GM18868 (cell line): ENCODE measurements at regions not wholly inside any gene's neighbourhood (a gene's known extent, or its start where the extent isn't known, plus 50 kb on each side); places are given as distances from the start of the nearest gene placed in this dataset.

ENCODE experiments used
- ATAC-seq: cut with Tn5 transposase; IDR thresholded peaks from one replicate; pipeline ENCODE4 v1.9.1; 2021; ENCODE audit warnings: mild to moderate bottlenecking, moderate library complexity; ENCODE audit not compliant: unreplicated experiment

- ATAC-seq, result no peak
Measured at GRCh38 chr5:15027764-15028163, 156.2 kb upstream of the ANKH start.

GRCh38 chr5:15026944-15027343, 155.4 kb upstream of the ANKH start:
- ATAC-seq, result no peak

GRCh38 chr5:15026011-15026893, 154.7 kb upstream of the ANKH start:
- ATAC-seq, result no peak

- ATAC-seq, result no peak
Measured at GRCh38 chr5:15023846-15024245, 152.3 kb upstream of the ANKH start.

GRCh38 chr5:15023266-15023665, 151.7 kb upstream of the ANKH start:
- no peak for ATAC-seq

GRCh38 chr5:15021266-15022046, 149.9 kb upstream of the ANKH start:
- ATAC-seq, result no peak

- ATAC-seq, result no peak
Measured at GRCh38 chr5:15020736-15021135, 149.2 kb upstream of the ANKH start.

GRCh38 chr5:15014809-15015208, 143.2 kb upstream of the ANKH start:
- no peak for ATAC-seq

GRCh38 chr5:15013654-15014463, 142.3 kb upstream of the ANKH start:
- peak; percentile 69 for ATAC-seq

GRCh38 chr5:15012061-15012460, 140.5 kb upstream of the ANKH start:
- ATAC-seq, result no peak

GRCh38 chr5:15010936-15011335, 139.4 kb upstream of the ANKH start:
- no peak for ATAC-seq

GRCh38 chr5:15009420-15009819, 137.8 kb upstream of the ANKH start:
- ATAC-seq, result no peak

GRCh38 chr5:15008921-15009320, 137.3 kb upstream of the ANKH start:
- ATAC-seq, result no peak

- ATAC-seq, result no peak
Measured at GRCh38 chr5:15008476-15008875, 136.9 kb upstream of the ANKH start.

- ATAC-seq, result no peak
Measured at GRCh38 chr5:15007646-15008045, 136.1 kb upstream of the ANKH start.

- no peak for ATAC-seq
Measured at GRCh38 chr5:15004506-15004905, 132.9 kb upstream of the ANKH start.

GRCh38 chr5:15003511-15003920, 131.9 kb upstream of the ANKH start:
- peak; percentile 95 for ATAC-seq

GRCh38 chr5:15002791-15003190, 131.2 kb upstream of the ANKH start:
- ATAC-seq, result no peak

GRCh38 chr5:15002173-15002572, 130.6 kb upstream of the ANKH start:
- ATAC-seq, result no peak

- no peak for ATAC-seq
Measured at GRCh38 chr5:15001517-15001916, 129.9 kb upstream of the ANKH start.

- no peak for ATAC-seq
Measured at GRCh38 chr5:14998491-14998890, 126.9 kb upstream of the ANKH start.
